GM10266 (cell line): ENCODE measurements at regions not wholly inside any gene's neighbourhood (a gene's known extent, or its start where the extent isn't known, plus 50 kb on each side); places are given as distances from the start of the nearest gene placed in this dataset.

ENCODE experiments used
- DNase-seq: peaks from one replicate; pipeline ENCODE4 v3.0.0; 2012; ENCODE audit errors: extremely low spot score
- CTCF ChIP-seq: IDR thresholded peaks from 2 replicates; pipeline ENCODE4 v1.5.1; 2012; ENCODE audit warnings: mild to moderate bottlenecking, low read depth; ENCODE audit not compliant: control insufficient read depth, insufficient read depth; ENCODE audit errors: missing control alignments

- no peak for DNase-seq
Measured at GRCh38 chr9:80320916-80321315, 749.2 kb downstream of the TLE4 start.

GRCh38 chr9:80320480-80320879 lies 748.7 kb downstream of the TLE4 start:
- DNase-seq, result no peak
- TF ChIP-seq CTCF, result no peak

More at GRCh38 chr9:80320916-80321315, 749.2 kb downstream of the TLE4 start:
- TF ChIP-seq CTCF, result no peak

- DNase-seq, result no peak
- no peak for TF ChIP-seq CTCF
Measured at GRCh38 chr9:80305136-80305535, 733.4 kb downstream of the TLE4 start.

- no peak for TF ChIP-seq CTCF
- DNase-seq, result no peak
Measured at GRCh38 chr9:80294955-80295354, 723.2 kb downstream of the TLE4 start.

GRCh38 chr9:80294318-80294717 lies 722.6 kb downstream of the TLE4 start:
- TF ChIP-seq CTCF, result no peak
- DNase-seq, result no peak

- no peak for DNase-seq
- TF ChIP-seq CTCF, result no peak
Measured at GRCh38 chr9:80292231-80292630, 720.5 kb downstream of the TLE4 start.

GRCh38 chr9:80285326-80285725 lies 713.6 kb downstream of the TLE4 start:
- no peak for DNase-seq
- TF ChIP-seq CTCF, result no peak
